ENCODE measurements at regions not wholly inside any gene's neighbourhood (a gene's known extent, or its start where the extent isn't known, plus 50 kb on each side); places are given as distances from the start of the nearest gene placed in this dataset.

DNA sequence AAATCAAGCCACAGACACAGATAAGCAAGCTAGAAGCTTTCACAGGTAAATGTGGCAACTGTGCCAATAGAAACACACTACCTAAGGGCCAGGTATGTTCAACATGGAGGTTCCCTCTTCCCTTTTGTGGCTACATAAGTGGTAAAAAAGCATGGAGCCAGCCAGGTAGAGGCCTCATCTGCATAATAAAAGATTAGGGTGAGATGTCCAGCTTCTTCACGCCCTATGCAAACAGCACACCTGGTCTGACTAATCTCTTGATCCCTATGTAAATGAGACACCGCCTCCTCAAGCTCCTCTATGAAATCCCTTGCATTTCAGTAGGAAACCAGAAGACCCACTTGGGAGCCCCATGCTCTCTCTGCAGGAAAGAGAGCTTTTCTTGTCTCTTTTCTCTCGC, 282.2 kb downstream of the NEBL start:
- TF ChIP-seq, protein P1, sequence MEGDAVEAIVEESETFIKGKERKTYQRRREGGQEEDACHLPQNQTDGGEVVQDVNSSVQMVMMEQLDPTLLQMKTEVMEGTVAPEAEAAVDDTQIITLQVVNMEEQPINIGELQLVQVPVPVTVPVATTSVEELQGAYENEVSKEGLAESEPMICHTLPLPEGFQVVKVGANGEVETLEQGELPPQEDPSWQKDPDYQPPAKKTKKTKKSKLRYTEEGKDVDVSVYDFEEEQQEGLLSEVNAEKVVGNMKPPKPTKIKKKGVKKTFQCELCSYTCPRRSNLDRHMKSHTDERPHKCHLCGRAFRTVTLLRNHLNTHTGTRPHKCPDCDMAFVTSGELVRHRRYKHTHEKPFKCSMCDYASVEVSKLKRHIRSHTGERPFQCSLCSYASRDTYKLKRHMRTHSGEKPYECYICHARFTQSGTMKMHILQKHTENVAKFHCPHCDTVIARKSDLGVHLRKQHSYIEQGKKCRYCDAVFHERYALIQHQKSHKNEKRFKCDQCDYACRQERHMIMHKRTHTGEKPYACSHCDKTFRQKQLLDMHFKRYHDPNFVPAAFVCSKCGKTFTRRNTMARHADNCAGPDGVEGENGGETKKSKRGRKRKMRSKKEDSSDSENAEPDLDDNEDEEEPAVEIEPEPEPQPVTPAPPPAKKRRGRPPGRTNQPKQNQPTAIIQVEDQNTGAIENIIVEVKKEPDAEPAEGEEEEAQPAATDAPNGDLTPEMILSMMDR (optimal IDR thresholded peaks at IDR 0.05 in 1 of 3, IDR thresholded peaks at IDR 0.05 in 1 of 3, conservative IDR thresholded peaks at IDR 0.05 in 1 of 3; ENCODE audit: extremely low read depth in 1 of 3, insufficient read depth in 2 of 3, low read length in 3 of 3): no peak
- TF ChIP-seq EZH2 (IDR thresholded peaks at IDR 0.05; ENCODE audit: low read length): no peak

Measured in keratinocyte (primary cell).